Esophagus (tissue), 2 donors: ENCODE measurements at regions not wholly inside any gene's neighbourhood (a gene's known extent, or its start where the extent isn't known, plus 50 kb on each side); places are given as distances from the start of the nearest gene placed in this dataset.

Experiments
- H3K27ac ChIP-seq, 2 donors: one replicate each; pipeline ENCODE4 v1.5.1; 2013; ENCODE audit warnings: low read depth in 2 of 2, mild to moderate bottlenecking in 2 of 2, inconsistent platforms in 1 of 2, low read length in 1 of 2, moderate library complexity in 1 of 2
- H3K27me3 ChIP-seq, 2 donors: one replicate each; pipeline ENCODE4 v1.6.1; 2013; ENCODE audit warnings: low read length in 2 of 2, control low read depth in 1 of 2, mild to moderate bottlenecking in 1 of 2; ENCODE audit not compliant: insufficient read depth in 2 of 2, control insufficient read depth in 1 of 2
- H3K36me3 ChIP-seq, 2 donors: one replicate each; pipeline ENCODE4 v1.6.1; 2013; ENCODE audit warnings: low read length in 1 of 2; ENCODE audit not compliant: control insufficient read depth in 2 of 2, insufficient read depth in 2 of 2
- H3K4me1 ChIP-seq, 2 donors: one replicate each; pipeline ENCODE4 v1.6.1; 2013; ENCODE audit warnings: low read length in 1 of 2; ENCODE audit not compliant: control insufficient read depth in 2 of 2, insufficient read depth in 2 of 2
- H3K4me3 ChIP-seq, 2 donors: one replicate each; pipeline ENCODE4 v1.5.1; 2013; ENCODE audit warnings: low read length in 2 of 2, mild to moderate bottlenecking in 2 of 2, low read depth in 1 of 2, moderate library complexity in 1 of 2
- H3K9me3 ChIP-seq, 2 donors: one replicate each; pipeline ENCODE4 v1.6.1; 2013; ENCODE audit warnings: mild to moderate bottlenecking in 2 of 2, low read depth in 1 of 2, low read length in 1 of 2, moderate library complexity in 1 of 2; ENCODE audit not compliant: control insufficient read depth in 2 of 2, insufficient read depth in 1 of 2
- WGBS, 2 donors: extraction: QIAGEN DNeasy Blood & Tissue Kit; methylation state at CpG; one replicate each; pipeline ENCODE4 v1.1.7; 2013; 5-methylcytosine and 5-hydroxymethylcytosine counted together
- donor health status: healthy with polysubstance abuse.
- donor health status: Bipolar disorder and iron deficiency.

DNA sequence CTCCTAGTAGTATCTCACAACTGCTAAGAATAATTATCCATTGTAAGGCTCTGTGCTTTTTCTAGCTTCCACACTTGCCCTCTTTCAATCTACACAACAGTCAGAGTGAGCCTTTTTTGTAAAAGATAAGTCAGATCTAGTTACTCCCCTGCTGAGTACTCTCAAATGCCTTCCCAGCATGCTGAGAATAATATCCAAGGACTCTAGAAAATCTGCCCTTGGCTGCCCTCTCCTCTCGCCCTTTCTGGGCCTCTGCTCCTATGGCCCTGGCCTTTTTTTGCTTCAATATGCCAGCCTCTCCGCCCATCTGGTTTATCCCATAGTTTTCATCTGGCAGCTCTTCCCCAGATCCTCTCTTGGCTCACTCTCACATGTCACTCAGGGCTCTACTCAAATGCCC is 455.9 kb upstream of the UBE2E3 start:
- Histone ChIP-seq H3K27ac (no peak overlapping the region), H3K4me3 (no peak overlapping the region)
- 83 to 87% methylated on average over 2 of the region's 2 CpGs for WGBS, 2 donors

DNA sequence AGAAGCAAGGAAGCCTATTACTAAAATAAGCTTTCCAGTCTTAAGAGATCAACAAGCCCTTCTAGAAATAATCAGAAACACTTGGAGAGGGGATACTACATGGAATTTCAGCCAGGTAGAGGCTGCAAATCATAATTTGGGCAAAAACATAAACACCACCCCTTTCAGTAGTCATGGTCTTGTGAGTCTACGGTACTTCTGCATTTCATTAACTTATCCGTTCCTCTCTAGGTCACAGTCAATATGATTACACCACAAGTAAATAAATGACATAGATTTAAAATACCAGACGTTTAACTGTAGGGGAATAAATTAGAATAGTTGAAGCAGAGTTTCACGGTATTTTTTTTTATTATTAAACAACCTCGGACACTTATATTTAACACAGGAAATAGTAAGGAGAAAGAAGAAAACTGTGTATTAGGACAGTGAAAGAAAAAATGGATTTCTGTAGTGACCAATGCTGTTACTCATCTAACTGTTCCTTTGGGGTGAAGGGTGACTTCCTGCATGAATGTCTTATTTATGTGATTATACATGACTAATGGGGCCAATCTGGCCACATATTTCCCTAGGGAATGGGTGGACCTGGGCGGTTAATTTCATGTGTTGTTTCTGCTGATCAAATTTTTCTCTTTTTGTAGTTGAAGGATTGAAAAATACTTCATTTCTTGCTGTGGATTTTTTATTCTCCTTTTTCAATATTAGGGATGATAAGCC is 456.6 kb upstream of the UBE2E3 start:
- WGBS, 2 donors = 64 to 70% methylated on average over 6 of the region's 6 CpGs

More for the DNA sequence above, 455.9 kb upstream of the UBE2E3 start:
- Histone ChIP-seq H3K27me3 (no peaks in the 10 kb centered on the region), H3K9me3 (no peaks in the 10 kb centered on the region), H3K4me1 (no peaks in the 10 kb centered on the region), H3K36me3 (no peaks in the 10 kb centered on the region)

DNA sequence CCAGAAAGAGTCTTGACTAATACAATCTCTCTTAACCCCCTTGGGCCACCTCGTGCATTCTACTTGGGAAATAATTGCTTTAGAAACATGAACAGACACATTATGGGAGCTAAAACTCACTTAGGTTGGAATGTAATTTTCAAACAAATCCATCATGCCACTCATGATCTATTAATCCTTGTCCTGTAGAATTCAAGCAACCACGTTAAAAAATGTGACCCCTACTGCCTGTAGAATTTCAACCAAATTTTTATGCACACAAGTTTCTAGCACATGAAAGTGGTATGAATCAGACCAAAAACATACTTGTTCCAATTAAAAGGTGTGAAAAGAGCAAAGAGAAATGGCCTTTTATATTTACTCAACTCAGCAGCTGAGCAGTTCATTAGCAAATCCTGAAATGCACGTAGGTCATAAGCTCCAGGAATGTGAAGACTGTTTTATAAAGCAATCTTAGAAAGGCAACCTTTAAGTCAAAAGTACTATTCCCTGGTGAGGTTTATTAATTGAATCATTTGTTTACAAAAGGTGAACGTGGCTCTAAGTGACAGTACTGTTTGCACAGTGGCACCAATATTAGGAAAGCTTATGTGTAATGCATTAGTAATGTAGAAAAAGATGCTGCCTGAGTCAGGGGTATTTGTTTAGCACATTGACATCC is 459.4 kb upstream of the UBE2E3 start:
- Histone ChIP-seq H3K9me3 (no peaks in the 10 kb centered on the region), H3K36me3 (no peaks in the 10 kb centered on the region), H3K27me3 (no peaks in the 10 kb centered on the region), H3K4me3 (no peak overlapping the region), H3K4me1 (no peaks in the 10 kb centered on the region), H3K27ac (no peak overlapping the region)
- 30 to 39% methylated on average over 4 of the region's 4 CpGs for WGBS, 2 donors

More for the DNA sequence above, 456.6 kb upstream of the UBE2E3 start:
- H3K4me1 ChIP-seq = no peaks in the 10 kb centered on the region
- no peak overlapping the region for H3K4me3 ChIP-seq
- no peaks in the 10 kb centered on the region for H3K9me3 ChIP-seq
- H3K27me3 ChIP-seq = no peaks in the 10 kb centered on the region
- H3K27ac ChIP-seq = no peak overlapping the region
- H3K36me3 ChIP-seq = no peaks in the 10 kb centered on the region

DNA sequence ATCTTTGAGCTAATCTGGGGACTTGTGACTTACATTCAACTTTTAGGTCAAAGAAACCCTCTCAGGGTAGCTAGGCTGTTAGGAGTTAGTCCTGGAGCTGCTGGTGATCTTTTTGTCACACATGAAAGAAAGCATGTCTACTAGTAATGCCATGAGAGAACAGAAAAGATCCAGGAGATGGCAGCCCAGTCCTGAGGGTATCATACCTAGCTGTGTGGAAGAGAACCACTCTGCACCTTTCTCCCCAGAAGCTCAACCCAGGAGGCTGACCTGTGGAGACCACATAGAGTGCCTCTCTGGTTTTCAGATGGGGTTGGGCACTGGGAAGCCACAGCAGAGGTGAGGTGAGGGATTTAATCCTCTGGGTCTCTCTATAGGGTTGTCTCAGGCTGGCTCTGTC is 460.2 kb upstream of the UBE2E3 start:
- Histone ChIP-seq H3K36me3 (no peaks in the 10 kb centered on the region), H3K9me3 (no peaks in the 10 kb centered on the region), H3K4me1 (no peaks in the 10 kb centered on the region), H3K27ac (no peak overlapping the region), H3K27me3 (no peaks in the 10 kb centered on the region), H3K4me3 (no peak overlapping the region)

DNA sequence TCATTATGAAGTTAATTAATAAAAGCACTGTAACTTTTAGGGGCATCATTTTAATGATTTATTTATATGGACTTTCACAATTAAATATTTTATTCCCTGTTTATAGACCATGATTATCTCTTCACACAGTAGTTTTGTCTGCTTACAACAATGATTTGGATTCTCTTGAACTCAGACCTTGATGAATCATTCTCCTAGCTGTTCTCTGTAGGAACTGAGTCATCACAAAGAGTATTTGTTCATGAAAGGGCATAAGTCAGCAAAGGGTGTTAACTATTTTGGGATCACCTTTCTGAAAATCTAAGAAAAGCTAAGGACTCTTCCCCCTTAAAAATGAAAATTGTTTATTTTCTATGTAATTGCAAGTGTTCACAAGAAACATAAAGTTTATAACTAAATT is 461.1 kb upstream of the UBE2E3 start:
- no peaks in the 10 kb centered on the region for H3K36me3 ChIP-seq
- H3K27ac ChIP-seq = no peak overlapping the region
- H3K4me3 ChIP-seq = no peak overlapping the region
- H3K4me1 ChIP-seq = no peaks in the 10 kb centered on the region
- no peaks in the 10 kb centered on the region for H3K27me3 ChIP-seq
- H3K9me3 ChIP-seq = no peaks in the 10 kb centered on the region

DNA sequence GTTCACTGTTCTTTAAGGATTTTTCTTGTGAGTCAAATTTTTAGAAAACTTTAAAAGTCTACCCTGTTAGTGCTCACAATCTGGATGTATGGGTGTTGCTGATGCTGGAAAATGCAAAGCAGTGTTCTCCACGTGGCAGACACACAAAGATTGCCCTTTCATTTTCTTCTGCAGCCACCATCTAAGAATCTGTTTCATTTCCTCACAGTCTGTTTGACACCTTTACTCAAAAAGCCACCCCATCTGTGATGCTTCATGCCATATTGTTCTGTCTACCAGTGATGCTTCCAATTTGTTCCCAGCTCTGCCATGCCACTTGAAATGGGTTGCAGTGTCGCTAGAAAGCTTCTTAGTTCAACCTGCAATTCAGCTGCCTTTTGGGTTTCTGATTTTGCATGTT is 464.2 kb upstream of the UBE2E3 start:
- WGBS, 2 donors = 74 to 80% methylated on average over 2 of the region's 2 CpGs
- Histone ChIP-seq H3K36me3 (no peaks in the 10 kb centered on the region), H3K4me1 (no peaks in the 10 kb centered on the region), H3K4me3 (no peak overlapping the region), H3K27me3 (no peaks in the 10 kb centered on the region), H3K27ac (no peak overlapping the region), H3K9me3 (no peaks in the 10 kb centered on the region)

DNA sequence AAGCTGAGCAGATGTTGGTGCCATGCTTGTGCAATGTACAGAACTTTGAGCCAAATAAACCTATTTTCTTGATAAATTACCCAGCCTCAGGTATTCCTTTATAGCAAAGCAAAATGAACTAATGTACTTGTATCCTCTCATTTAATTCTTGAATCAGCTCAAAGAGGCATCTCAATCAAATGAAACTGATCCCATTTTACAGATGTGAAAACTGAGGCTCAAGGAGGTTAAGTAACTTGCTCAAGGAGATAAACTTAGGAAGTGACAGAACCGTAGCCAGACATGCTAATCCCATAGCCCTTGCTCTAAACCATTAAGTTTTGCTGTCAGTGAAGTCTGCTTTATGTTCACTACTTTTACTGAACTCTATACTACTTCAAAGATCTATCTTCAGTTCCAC is 467.0 kb upstream of the UBE2E3 start:
- 71 to 79% methylated on average over 1 of the region's 1 CpG for WGBS, 2 donors
- Histone ChIP-seq H3K9me3 (no peaks in the 10 kb centered on the region), H3K36me3 (no peaks in the 10 kb centered on the region), H3K4me3 (no peak overlapping the region), H3K27me3 (no peaks in the 10 kb centered on the region), H3K27ac (no peak overlapping the region), H3K4me1 (no peaks in the 10 kb centered on the region)

DNA sequence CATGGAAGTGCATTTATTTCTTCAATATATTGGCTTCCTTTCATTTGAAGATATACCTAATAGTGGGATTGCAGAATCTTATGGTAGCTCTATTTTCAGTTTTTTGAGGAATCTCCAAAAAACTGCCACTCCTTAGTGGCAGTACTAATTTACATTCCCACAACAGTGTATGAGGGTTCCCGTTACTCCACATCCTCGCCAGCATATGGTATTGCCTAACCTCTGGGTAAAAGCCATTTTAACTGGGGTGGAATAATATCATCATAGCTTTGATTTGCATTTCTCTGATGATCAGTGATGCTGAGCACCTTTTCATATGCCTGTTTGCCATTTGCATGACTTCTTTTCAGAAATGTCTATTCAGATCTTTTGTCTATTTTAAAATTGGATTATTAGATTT is 471.9 kb upstream of the UBE2E3 start:
- WGBS, 2 donors = 61 to 90% methylated on average over 2 of the region's 2 CpGs
- Histone ChIP-seq H3K36me3 (no peaks in the 10 kb centered on the region), H3K9me3 (no peaks in the 10 kb centered on the region), H3K27ac (no peak overlapping the region), H3K27me3 (no peaks in the 10 kb centered on the region), H3K4me1 (no peaks in the 10 kb centered on the region), H3K4me3 (no peak overlapping the region)

DNA sequence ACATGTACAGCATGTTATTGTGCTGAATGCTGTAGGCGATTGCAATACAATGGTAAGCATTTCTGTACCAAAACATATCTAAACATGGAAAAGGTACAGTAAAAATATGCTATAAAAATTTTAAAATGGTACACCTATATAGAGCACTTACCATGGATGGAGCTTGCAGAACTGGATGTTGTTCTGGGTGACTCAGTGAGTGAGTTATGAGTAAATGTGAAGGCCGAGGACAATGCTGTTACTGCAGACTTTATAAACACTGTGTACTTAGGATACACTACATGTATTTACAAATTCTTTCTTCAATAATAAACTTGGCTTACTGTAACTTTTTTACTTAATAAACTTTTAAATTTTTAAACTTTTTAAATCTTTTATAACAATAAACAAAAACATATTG is 473.4 kb upstream of the UBE2E3 start:
- Histone ChIP-seq H3K27me3 (no peaks in the 10 kb centered on the region), H3K36me3 (no peaks in the 10 kb centered on the region), H3K27ac (no peak overlapping the region), H3K9me3 (no peaks in the 10 kb centered on the region), H3K4me1 (no peaks in the 10 kb centered on the region), H3K4me3 (no peak overlapping the region)
- 63 to 79% methylated on average over 2 of the region's 2 CpGs for WGBS, 2 donors

DNA sequence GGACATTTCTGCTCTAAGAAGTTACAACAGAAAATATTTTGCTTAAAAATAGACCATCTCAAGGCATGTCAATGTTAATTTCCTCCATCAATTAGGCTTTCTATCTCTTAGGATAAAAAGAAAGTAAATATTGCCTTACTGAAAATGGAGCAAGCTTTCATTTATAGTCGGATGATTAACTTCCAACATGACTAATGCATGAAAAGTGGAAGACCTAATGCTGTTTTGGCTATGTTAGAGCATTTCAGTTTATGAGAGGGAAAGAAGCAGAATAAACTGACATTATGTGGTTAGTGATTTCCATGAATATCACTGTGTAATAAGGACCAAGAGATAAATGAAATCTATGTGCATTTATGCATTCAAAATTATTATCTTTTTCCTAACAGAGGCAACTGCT is 475.2 kb upstream of the UBE2E3 start:
- H3K27ac ChIP-seq = no peak overlapping the region
- no peak overlapping the region for H3K4me3 ChIP-seq
- H3K36me3 ChIP-seq = no peaks in the 10 kb centered on the region
- 30 to 41% methylated on average over 1 of the region's 1 CpG for WGBS, 2 donors
- H3K4me1 ChIP-seq = no peaks in the 10 kb centered on the region
- no peaks in the 10 kb centered on the region for H3K27me3 ChIP-seq
- H3K9me3 ChIP-seq = no peaks in the 10 kb centered on the region
